Neuronal stem cell (in vitro differentiated cells): ENCODE measurements at regions not wholly inside any gene's neighbourhood (a gene's known extent, or its start where the extent isn't known, plus 50 kb on each side); places are given as distances from the start of the nearest gene placed in this dataset.

ENCODE experiments used
- DNase-seq: peaks from one replicate; pipeline ENCODE4 v3.0.0-alpha.2; 2013; ENCODE audit warnings: low spot score
- H2AFZ ChIP-seq: one replicate; pipeline ENCODE4 v1.6.1; 2013; ENCODE audit warnings: mild to moderate bottlenecking, low read length, inconsistent platforms
- H2AK5ac ChIP-seq: 2 replicates; pipeline ENCODE4 v1.6.1; 2013; ENCODE audit warnings: low read depth, mild to moderate bottlenecking, inconsistent platforms, low read length, moderate library complexity, mixed read lengths
- H2BK120ac ChIP-seq: 2 replicates; pipeline ENCODE4 v1.6.1; 2013; ENCODE audit warnings: low read depth, mild to moderate bottlenecking, inconsistent platforms, low read length, moderate library complexity, mixed read lengths
- H2BK12ac ChIP-seq: one replicate; pipeline ENCODE4 v1.6.1; 2013; ENCODE audit warnings: low read length, inconsistent platforms
- H2BK15ac ChIP-seq: 2 replicates; pipeline ENCODE4 v1.6.1; 2013; ENCODE audit warnings: mild to moderate bottlenecking, low read length, inconsistent platforms, mixed read lengths
- H2BK5ac ChIP-seq: one replicate; pipeline ENCODE4 v1.6.1; 2013; ENCODE audit warnings: inconsistent platforms, mild to moderate bottlenecking, low read length, moderate library complexity
- H3K14ac ChIP-seq: one replicate; pipeline ENCODE4 v1.6.1; 2013; ENCODE audit warnings: low read length, inconsistent platforms
- H3K18ac ChIP-seq: 2 replicates; pipeline ENCODE4 v1.6.1; 2013; ENCODE audit warnings: low read length, inconsistent platforms
- H3K23ac ChIP-seq: 2 replicates; pipeline ENCODE4 v1.6.1; 2013; ENCODE audit warnings: low read depth, mild to moderate bottlenecking, mixed read lengths, low read length, inconsistent platforms; ENCODE audit not compliant: poor library complexity
- H3K27ac ChIP-seq: replicated peaks from 3 replicates; pipeline ENCODE4 v1.5.1; 2013; ENCODE audit warnings: low read length, inconsistent platforms
- H3K27me3 ChIP-seq, 3 experiments: 2 replicates each; pipeline ENCODE4 v1.6.1; 2013; ENCODE audit warnings: low read length in 3 of 3, mild to moderate bottlenecking in 2 of 3, inconsistent platforms in 1 of 3, low read depth in 1 of 3, mixed read lengths in 1 of 3, moderate library complexity in 1 of 3; ENCODE audit not compliant: control insufficient read depth in 3 of 3, insufficient read depth in 3 of 3
- H3K36me3 ChIP-seq, 2 donors: replicated peaks in 1 of 2; 2 replicates each; pipeline ENCODE4 v1.6.1; 2013; ENCODE audit warnings: low read length in 2 of 2; ENCODE audit not compliant: control insufficient read depth in 2 of 2, insufficient read depth in 2 of 2
- H3K4ac ChIP-seq: 2 replicates; pipeline ENCODE4 v1.6.1; 2013; ENCODE audit warnings: inconsistent platforms, mild to moderate bottlenecking, low read length, moderate library complexity
- H3K4me1 ChIP-seq, 2 donors: 1 replicate in 1 of 2; 2 replicates in 1 of 2; pipeline ENCODE4 v1.6.1; 2013; ENCODE audit warnings: low read length in 2 of 2, low read depth in 1 of 2; ENCODE audit not compliant: control insufficient read depth in 2 of 2, insufficient read depth in 1 of 2
- H3K4me2 ChIP-seq: one replicate; pipeline ENCODE4 v1.6.1; 2013; ENCODE audit warnings: mild to moderate bottlenecking, low read length, inconsistent platforms; ENCODE audit not compliant: insufficient read depth, poor library complexity, severe bottlenecking
- H3K4me3 ChIP-seq, 2 donors: 2 replicates each; pipeline ENCODE4 v1.5.1; 2013; ENCODE audit warnings: low read length in 2 of 2, mild to moderate bottlenecking in 2 of 2, inconsistent platforms in 1 of 2, moderate library complexity in 1 of 2
- H3K79me1 ChIP-seq: one replicate; pipeline ENCODE4 v1.6.1; 2013; ENCODE audit warnings: low read depth, mild to moderate bottlenecking, inconsistent platforms, low read length, moderate library complexity
- H3K9ac ChIP-seq: one replicate; pipeline ENCODE4 v1.6.1; 2013; ENCODE audit warnings: mild to moderate bottlenecking, low read depth, low read length, inconsistent platforms; ENCODE audit not compliant: poor library complexity
- H3K9me3 ChIP-seq, 2 donors: replicated peaks in 1 of 2; 2 replicates each; pipeline versions ENCODE3 to v1.6.1; 2013; ENCODE audit warnings: low read length in 2 of 2, mild to moderate bottlenecking in 2 of 2, inconsistent platforms in 1 of 2, low read depth in 1 of 2, mixed read lengths in 1 of 2, moderate library complexity in 1 of 2; ENCODE audit not compliant: control insufficient read depth in 2 of 2, insufficient read depth in 1 of 2
- H4K8ac ChIP-seq: one replicate; pipeline ENCODE4 v1.6.1; 2013; ENCODE audit warnings: low read depth, mild to moderate bottlenecking, inconsistent platforms, low read length, moderate library complexity
- H4K91ac ChIP-seq: one replicate; pipeline ENCODE4 v1.6.1; 2013; ENCODE audit warnings: low read length, low read depth, mild to moderate bottlenecking, inconsistent platforms; ENCODE audit not compliant: poor library complexity
- WGBS, 2 donors: extraction: QIAGEN DNeasy Blood & Tissue Kit; methylation state at CpG; one replicate each; pipeline ENCODE4 v1.1.7; 2013; ENCODE audit warnings: missing lambda C conversion rate in 2 of 2, mixed read lengths in 1 of 2; ENCODE audit not compliant: insufficient read length in 2 of 2, insufficient replicate concordance in 1 of 2; ENCODE audit errors: extremely low coverage in 2 of 2; 5-methylcytosine and 5-hydroxymethylcytosine counted together

- Histone ChIP-seq H3K27me3 (no peaks in the 10 kb centered on the region), H2BK12ac (no peak overlapping the region), H3K14ac (no peak overlapping the region), H2AK5ac (no peak overlapping the region), H3K9me3 (no peaks in the 10 kb centered on the region), H3K4me2 (no peak overlapping the region), H3K4ac (no peak overlapping the region), H2BK5ac (no peak overlapping the region), H2BK15ac (no peak overlapping the region), H3K23ac (no peak overlapping the region), H2BK120ac (no peak overlapping the region), H3K4me3 (no peak overlapping the region), H3K27ac (no peak overlapping the region), H3K18ac (no peak overlapping the region), H2AFZ (no peak overlapping the region), H3K4me1 (peaks cover 0 to 2% of the 10 kb centered on the region in 2 donors), H4K91ac (no peak overlapping the region), H3K36me3 (no peaks in the 10 kb centered on the region), H3K9ac (no peak overlapping the region), H4K8ac (no peak overlapping the region), H3K79me1 (no peaks in the 10 kb centered on the region)
- WGBS, 2 donors: no CpG with 5 or more reads among the region's 4 CpGs
- no peak for DNase-seq
These were observed 544.9 kb downstream of the PKHD1 start for GRCh38 chr6:51542475-51542874.

- no peak overlapping the region for H3K23ac ChIP-seq
- H3K9me3 ChIP-seq: no peaks in the 10 kb centered on the region
- H2AK5ac ChIP-seq: no peak overlapping the region
- H3K79me1 ChIP-seq: no peaks in the 10 kb centered on the region
- no peak overlapping the region for H3K14ac ChIP-seq
- H3K4ac ChIP-seq: no peak overlapping the region
- peaks cover 0 to 3% of the 10 kb centered on the region in 2 donors for H3K4me1 ChIP-seq
- H3K36me3 ChIP-seq: no peaks in the 10 kb centered on the region
- H3K9ac ChIP-seq: no peak overlapping the region
- H3K4me2 ChIP-seq: no peak overlapping the region
- H2BK120ac ChIP-seq: no peak overlapping the region
- peak; percentile 6 for DNase-seq
- H3K27me3 ChIP-seq: peaks cover 0 to 2% (median 0%) of the 10 kb centered on the region in 3 experiments
- no peak overlapping the region for H2AFZ ChIP-seq
- no peak overlapping the region for H2BK12ac ChIP-seq
- H3K4me3 ChIP-seq: no peak overlapping the region
- H2BK15ac ChIP-seq: no peak overlapping the region
- H2BK5ac ChIP-seq: no peak overlapping the region
- H4K8ac ChIP-seq: no peak overlapping the region
- H4K91ac ChIP-seq: no peak overlapping the region
- H3K18ac ChIP-seq: no peak overlapping the region
- no CpG with 5 or more reads among the region's 1 CpG for WGBS, 2 donors
- no peak overlapping the region for H3K27ac ChIP-seq
These were observed 537.2 kb downstream of the PKHD1 start for GRCh38 chr6:51550243-51550642.

GRCh38 chr6:51552435-51552834 lies 535.0 kb downstream of the PKHD1 start:
- Histone ChIP-seq H2BK12ac (no peak overlapping the region), H3K18ac (no peak overlapping the region), H3K4ac (no peak overlapping the region), H3K9ac (no peak overlapping the region), H3K4me1 (peaks cover 0 to 3% of the 10 kb centered on the region in 2 donors), H3K9me3 (no peaks in the 10 kb centered on the region), H3K79me1 (no peaks in the 10 kb centered on the region), H4K8ac (no peak overlapping the region), H2BK15ac (no peak overlapping the region), H3K27ac (no peak overlapping the region), H2BK120ac (no peak overlapping the region), H3K23ac (no peak overlapping the region), H3K14ac (no peak overlapping the region), H2AFZ (no peak overlapping the region), H3K27me3 (peaks cover 0 to 2% (median 0%) of the 10 kb centered on the region in 3 experiments), H2AK5ac (no peak overlapping the region), H3K36me3 (no peaks in the 10 kb centered on the region), H3K4me3 (no peak overlapping the region), H4K91ac (no peak overlapping the region), H3K4me2 (no peak overlapping the region), H2BK5ac (no peak overlapping the region)
- WGBS, 2 donors: no CpG with 5 or more reads among the region's 3 CpGs
- DNase-seq: no peak

GRCh38 chr6:51553246-51554015 lies 534.0 kb downstream of the PKHD1 start:
- Histone ChIP-seq H3K4me3 (no peak overlapping the region), H2BK5ac (no peak overlapping the region), H3K14ac (no peak overlapping the region), H3K9ac (no peak overlapping the region), H3K36me3 (no peaks in the 10 kb centered on the region), H3K18ac (no peak overlapping the region), H3K23ac (no peak overlapping the region), H3K4me2 (no peak overlapping the region), H3K4me1 (peaks cover 0 to 3% of the 10 kb centered on the region in 2 donors), H3K79me1 (no peaks in the 10 kb centered on the region), H2AK5ac (no peak overlapping the region), H3K4ac (no peak overlapping the region), H2AFZ (no peak overlapping the region), H3K9me3 (no peaks in the 10 kb centered on the region), H4K8ac (no peak overlapping the region), H3K27ac (no peak overlapping the region), H4K91ac (no peak overlapping the region), H2BK15ac (no peak overlapping the region), H2BK120ac (no peak overlapping the region), H2BK12ac (no peak overlapping the region), H3K27me3 (no peaks in the 10 kb centered on the region)
- no CpG with 5 or more reads among the region's 19 CpGs for WGBS, 2 donors
- DNase-seq: no peak
